CD4-positive, alpha-beta T cell treated with Interleukin-4 for 1 hour (primary cell): ENCODE measurements at regions not wholly inside any gene's neighbourhood (a gene's known extent, or its start where the extent isn't known, plus 50 kb on each side); places are given as distances from the start of the nearest gene placed in this dataset.

Experiments
- DNase-seq, 2 donors: peaks; one replicate each; pipeline ENCODE4 v3.0.0-alpha.2; 2020 to 2022

GRCh38 chr11:135075740-135076139 lies 663.7 kb upstream of the B3GAT1 start:
- peak; percentile 48 to 59 for DNase-seq

GRCh38 chr11:135074397-135074998 lies 662.5 kb upstream of the B3GAT1 start:
- DNase-seq, result no peak

GRCh38 chr11:135073870-135074269 lies 661.8 kb upstream of the B3GAT1 start:
- no peak for DNase-seq

GRCh38 chr11:135073381-135073780 lies 661.3 kb upstream of the B3GAT1 start:
- DNase-seq, result no peak

- no peak for DNase-seq
Observed at GRCh38 chr11:135069890-135070289, 657.8 kb upstream of the B3GAT1 start.

- no peak for DNase-seq
Observed at GRCh38 chr11:135069063-135069462, 657.0 kb upstream of the B3GAT1 start.

- DNase-seq, result no peak
Observed at GRCh38 chr11:135062994-135063393, 651.0 kb upstream of the B3GAT1 start.

GRCh38 chr11:135061166-135061565 lies 649.1 kb upstream of the B3GAT1 start:
- DNase-seq, result no peak

GRCh38 chr11:135046986-135047385 lies 634.9 kb upstream of the B3GAT1 start:
- DNase-seq, result no peak

- DNase-seq, result no peak
Observed at GRCh38 chr11:135046556-135046955, 634.5 kb upstream of the B3GAT1 start.

- no peak for DNase-seq
Observed at GRCh38 chr11:135043434-135043833, 631.4 kb upstream of the B3GAT1 start.

- DNase-seq, result no peak
Observed at GRCh38 chr11:135037828-135038227, 625.8 kb upstream of the B3GAT1 start.

- no peak for DNase-seq
Observed at GRCh38 chr11:135036488-135037297, 624.7 kb upstream of the B3GAT1 start.

- DNase-seq, result no peak
Observed at GRCh38 chr11:135035282-135035681, 623.2 kb upstream of the B3GAT1 start.

- no peak for DNase-seq
Observed at GRCh38 chr11:135033540-135033939, 621.5 kb upstream of the B3GAT1 start.

GRCh38 chr11:135031205-135031989 lies 619.4 kb upstream of the B3GAT1 start:
- DNase-seq, result no peak

- DNase-seq, result no peak
Observed at GRCh38 chr11:135027461-135027860, 615.4 kb upstream of the B3GAT1 start.

GRCh38 chr11:135023499-135023898 lies 611.5 kb upstream of the B3GAT1 start:
- DNase-seq, result no peak

GRCh38 chr11:135022454-135022853 lies 610.4 kb upstream of the B3GAT1 start:
- no peak for DNase-seq

GRCh38 chr11:135019899-135020298 lies 607.9 kb upstream of the B3GAT1 start:
- no peak for DNase-seq

GRCh38 chr11:135019343-135019871 lies 607.4 kb upstream of the B3GAT1 start:
- no peak for DNase-seq

GRCh38 chr11:135017296-135017695 lies 605.3 kb upstream of the B3GAT1 start:
- no peak for DNase-seq

- no peak for DNase-seq
Observed at GRCh38 chr11:135015966-135016365, 603.9 kb upstream of the B3GAT1 start.
